Stimulated activated effector memory CD8-positive, alpha-beta T cell treated with anti-CD3 and anti-CD28 coated beads, Interleukin-12 subunit alpha, Interleukin-12 subunit beta, amount 100 ng/mL, for 72 hours (primary cell): ENCODE measurements at regions not wholly inside any gene's neighbourhood (a gene's known extent, or its start where the extent isn't known, plus 50 kb on each side); places are given as distances from the start of the nearest gene placed in this dataset.
A peak's percentile ranks its signal among the peaks of the same experiment; 100 is the strongest.

ENCODE experiments used
- ATAC-seq: fragments of 150-1000 bp; cut with Tn5 transposase; 2 replicates; pipeline ENCODE4 v1.10.0; 2021
- DNase-seq, 2 donors: peaks; one replicate each; pipeline ENCODE4 v3.0.0; 2021 to 2022; ENCODE audit warnings: low spot score in 2 of 2
- H3K27ac Mint-ChIP-seq: one replicate; pipeline ENCODE4 v1.8.0; 2022; ENCODE audit warnings: mild to moderate bottlenecking, mixed read lengths
- H3K36me3 Mint-ChIP-seq: one replicate; pipeline ENCODE4 v1.8.0; 2022; ENCODE audit warnings: mild to moderate bottlenecking, mixed read lengths
- H3K4me1 Mint-ChIP-seq: one replicate; pipeline ENCODE4 v1.8.0; 2022; ENCODE audit warnings: mixed read lengths
- H3K4me3 Mint-ChIP-seq: one replicate; pipeline ENCODE4 v1.8.0; 2022; ENCODE audit warnings: mild to moderate bottlenecking, mixed read lengths
- H3K9me3 Mint-ChIP-seq: one replicate; pipeline ENCODE4 v1.8.0; 2022; ENCODE audit warnings: mixed read lengths

DNA sequence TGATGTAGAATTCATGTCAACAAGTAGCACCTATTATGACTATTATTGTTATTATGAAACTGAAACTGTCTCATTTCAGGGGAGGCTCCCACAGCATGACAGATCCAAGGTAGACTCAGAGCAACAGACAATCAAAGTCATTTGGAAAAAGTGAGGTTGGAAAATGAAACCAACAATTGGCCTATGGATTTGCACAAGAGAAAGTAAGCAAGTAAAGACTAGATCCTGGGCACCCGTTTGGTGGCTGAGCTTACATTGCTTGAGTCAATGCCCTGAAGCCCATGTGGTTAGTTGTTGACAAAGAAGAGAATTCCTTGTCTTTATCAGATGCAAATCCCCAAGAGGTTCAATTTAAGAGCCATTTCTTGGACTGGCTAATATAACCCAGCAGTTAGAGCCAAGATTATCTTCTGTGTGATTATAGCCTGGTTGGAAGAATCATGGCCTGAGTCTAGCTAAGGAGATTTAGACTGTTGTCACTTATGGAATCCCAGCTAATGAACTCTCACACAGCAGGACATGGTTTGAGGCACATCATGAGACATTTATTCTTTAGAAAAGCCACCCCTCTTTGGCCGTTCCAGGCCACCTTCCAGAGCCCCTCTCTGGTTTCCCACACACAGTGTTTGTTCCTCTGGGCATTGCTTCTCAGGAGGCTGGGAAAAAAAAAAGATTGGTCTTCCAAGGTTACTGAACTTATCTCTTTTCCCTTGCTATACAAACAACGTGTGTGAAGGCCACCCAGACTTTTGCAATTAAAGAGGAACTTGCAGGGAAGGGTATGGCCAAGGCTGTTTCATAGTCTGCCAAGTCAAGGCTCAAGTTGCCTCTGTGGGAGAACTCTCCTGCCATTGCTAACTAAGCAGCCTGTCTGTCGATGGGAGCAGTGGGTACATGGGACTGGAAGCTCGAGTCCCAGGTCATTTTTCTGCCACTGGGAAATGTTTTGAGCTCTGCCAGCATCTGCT lies 399.5 kb downstream of the ENC1 start:
- Mint-ChIP-seq H3K4me3 (no peak overlapping the region), H3K27ac (no peak overlapping the region), H3K36me3 (no peaks in the 10 kb centered on the region), H3K9me3 (peaks cover 5% of the 10 kb centered on the region), H3K4me1 (no peaks in the 10 kb centered on the region)
- no peak for DNase-seq
- ATAC-seq, result peak; percentile 51

GRCh38 chr5:74239261-74239660 lies 401.3 kb downstream of the ENC1 start:
- no peaks in the 10 kb centered on the region for H3K4me1 Mint-ChIP-seq
- ATAC-seq, result no peak
- DNase-seq, result no peak
- H3K27ac Mint-ChIP-seq, result no peak overlapping the region
- H3K9me3 Mint-ChIP-seq, result peaks cover 5% of the 10 kb centered on the region
- H3K36me3 Mint-ChIP-seq, result no peaks in the 10 kb centered on the region
- no peak overlapping the region for H3K4me3 Mint-ChIP-seq

DNA sequence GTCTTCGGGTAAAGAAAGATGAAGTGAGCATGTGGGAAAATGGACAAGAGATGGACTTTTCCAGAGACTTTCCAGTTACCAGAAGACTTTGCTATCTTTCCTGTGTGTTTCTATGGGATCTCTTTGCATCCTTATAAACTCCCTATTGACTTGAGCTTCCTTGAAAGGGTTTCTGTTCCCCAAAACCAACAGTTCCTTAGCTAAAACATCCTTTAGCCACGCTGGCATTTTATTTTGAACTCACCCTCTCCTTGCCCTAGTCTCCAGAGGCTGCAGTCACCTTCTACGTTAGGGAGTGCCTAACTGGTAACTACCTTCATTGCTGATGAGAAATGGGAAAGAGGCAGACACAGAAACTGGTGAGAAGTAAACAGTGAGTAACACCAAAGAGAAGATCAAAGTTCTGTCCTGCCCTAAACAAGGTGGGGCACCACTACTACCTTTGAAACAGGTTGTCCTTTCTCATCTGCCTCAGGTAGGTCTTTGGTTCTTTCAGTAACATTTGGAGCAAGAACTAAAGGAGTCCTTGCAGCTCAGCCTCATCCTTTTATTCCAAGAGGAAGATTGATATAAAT lies 402.9 kb downstream of the ENC1 start:
- H3K4me3 Mint-ChIP-seq, result no peak overlapping the region
- ATAC-seq, result no peak
- no peak for DNase-seq
- no peak overlapping the region for H3K27ac Mint-ChIP-seq
- H3K4me1 Mint-ChIP-seq, result no peaks in the 10 kb centered on the region
- no peaks in the 10 kb centered on the region for H3K36me3 Mint-ChIP-seq
- peaks cover 5% of the 10 kb centered on the region for H3K9me3 Mint-ChIP-seq

DNA sequence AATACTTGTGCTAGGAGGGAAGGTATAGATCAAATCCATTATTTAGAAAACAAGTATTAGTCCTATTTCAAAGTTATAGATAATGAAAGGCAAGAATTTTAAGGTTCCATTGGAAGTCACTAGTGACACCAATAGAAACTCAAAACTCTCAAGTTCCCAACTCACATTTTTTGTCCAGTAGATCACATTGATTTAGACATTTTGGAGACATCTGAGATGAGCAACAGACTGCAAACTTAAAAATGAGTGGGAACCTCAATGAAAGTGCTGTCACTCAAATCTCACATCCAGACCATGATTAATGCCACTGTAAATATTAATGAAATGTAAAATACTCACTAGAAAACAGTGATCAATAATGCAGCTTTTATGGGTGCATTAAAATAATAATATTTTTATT lies 405.0 kb downstream of the ENC1 start:
- Mint-ChIP-seq H3K9me3 (peaks cover 5% of the 10 kb centered on the region), H3K4me1 (no peaks in the 10 kb centered on the region), H3K4me3 (no peak overlapping the region), H3K36me3 (no peaks in the 10 kb centered on the region), H3K27ac (no peak overlapping the region)
- ATAC-seq (no peak), DNase-seq (no peak)

DNA sequence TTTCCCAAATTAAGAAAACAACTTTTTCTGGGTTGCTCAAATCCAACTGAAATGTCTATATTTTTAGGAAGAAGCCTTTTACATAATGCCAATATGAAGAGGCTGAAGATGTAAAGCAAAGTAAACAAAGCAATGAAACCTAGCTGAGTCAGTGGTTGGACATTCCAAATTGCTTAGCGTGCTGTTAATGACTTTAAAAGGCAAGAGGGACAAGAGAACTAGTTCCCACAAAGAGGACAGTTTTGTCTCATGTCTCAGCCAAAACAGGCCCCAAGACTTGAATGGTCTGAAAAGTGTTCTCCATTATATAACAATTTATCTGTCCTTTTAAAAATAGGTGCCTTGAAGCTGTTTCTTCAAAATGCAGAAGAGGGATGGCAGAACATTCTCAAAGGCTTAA lies 407.0 kb downstream of the ENC1 start:
- no peak for DNase-seq
- Mint-ChIP-seq H3K4me1 (no peaks in the 10 kb centered on the region), H3K9me3 (peaks cover 4% of the 10 kb centered on the region), H3K27ac (no peak overlapping the region), H3K36me3 (no peaks in the 10 kb centered on the region), H3K4me3 (no peak overlapping the region)
- ATAC-seq, result no peak

DNA sequence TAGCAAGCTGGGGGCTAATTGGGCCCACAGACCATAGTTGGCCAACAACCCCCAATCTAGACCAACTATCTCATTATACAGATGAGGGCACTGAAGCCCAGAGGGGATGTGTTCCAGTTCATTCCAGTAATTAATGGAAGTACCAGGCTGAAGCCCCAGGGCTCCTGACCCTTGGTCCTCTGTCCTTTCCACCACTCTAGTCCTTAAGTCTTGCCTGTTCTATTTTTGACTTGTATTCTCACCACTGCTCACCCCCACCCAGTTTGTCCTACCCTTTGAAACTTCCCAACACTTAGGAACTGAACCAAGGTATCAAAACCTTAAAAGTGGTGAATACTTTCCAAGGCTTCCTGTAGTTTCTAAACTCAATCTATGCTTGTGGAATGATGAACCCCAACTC lies 407.4 kb downstream of the ENC1 start:
- no peak overlapping the region for H3K4me3 Mint-ChIP-seq
- H3K27ac Mint-ChIP-seq, result no peak overlapping the region
- no peaks in the 10 kb centered on the region for H3K36me3 Mint-ChIP-seq
- no peaks in the 10 kb centered on the region for H3K4me1 Mint-ChIP-seq
- ATAC-seq (no peak), DNase-seq (no peak)
- no peaks in the 10 kb centered on the region for H3K9me3 Mint-ChIP-seq

DNA sequence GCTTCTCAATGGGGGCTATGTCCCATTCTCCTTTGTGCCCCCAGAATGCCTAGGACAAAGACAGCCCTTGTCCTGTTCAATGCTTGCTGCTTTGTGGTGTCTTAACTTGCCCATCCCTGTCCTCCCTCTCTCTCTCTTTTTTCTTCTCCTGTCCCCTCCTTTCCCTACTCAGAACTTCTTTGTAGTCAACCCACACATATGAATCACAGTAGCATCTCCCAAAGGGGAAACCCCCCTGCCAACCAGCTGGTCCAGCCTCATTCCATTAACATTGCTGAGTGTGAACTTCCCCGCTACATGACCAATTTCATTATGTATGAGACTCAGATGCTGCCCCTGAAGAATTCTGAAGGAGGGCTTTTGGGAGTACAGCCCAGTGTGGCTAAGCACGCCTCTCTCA lies 408.3 kb downstream of the ENC1 start:
- peak; percentile 45 for ATAC-seq
- no peak for DNase-seq
- Mint-ChIP-seq H3K27ac (no peak overlapping the region), H3K9me3 (no peaks in the 10 kb centered on the region), H3K4me3 (no peak overlapping the region), H3K4me1 (no peaks in the 10 kb centered on the region), H3K36me3 (no peaks in the 10 kb centered on the region)

GRCh38 chr5:74231697-74232096 lies 408.8 kb downstream of the ENC1 start:
- no peaks in the 10 kb centered on the region for H3K9me3 Mint-ChIP-seq
- H3K36me3 Mint-ChIP-seq, result no peaks in the 10 kb centered on the region
- ATAC-seq (peak; percentile 24), DNase-seq (no peak)
- H3K4me1 Mint-ChIP-seq, result no peaks in the 10 kb centered on the region
- no peak overlapping the region for H3K4me3 Mint-ChIP-seq
- H3K27ac Mint-ChIP-seq, result no peak overlapping the region

- H3K36me3 Mint-ChIP-seq, result no peaks in the 10 kb centered on the region
- no peak overlapping the region for H3K4me3 Mint-ChIP-seq
- no peaks in the 10 kb centered on the region for H3K4me1 Mint-ChIP-seq
- ATAC-seq (no peak), DNase-seq (no peak)
- no peaks in the 10 kb centered on the region for H3K9me3 Mint-ChIP-seq
- H3K27ac Mint-ChIP-seq, result no peak overlapping the region
These were observed 413.6 kb downstream of the ENC1 start for GRCh38 chr5:74226716-74227485.

DNA sequence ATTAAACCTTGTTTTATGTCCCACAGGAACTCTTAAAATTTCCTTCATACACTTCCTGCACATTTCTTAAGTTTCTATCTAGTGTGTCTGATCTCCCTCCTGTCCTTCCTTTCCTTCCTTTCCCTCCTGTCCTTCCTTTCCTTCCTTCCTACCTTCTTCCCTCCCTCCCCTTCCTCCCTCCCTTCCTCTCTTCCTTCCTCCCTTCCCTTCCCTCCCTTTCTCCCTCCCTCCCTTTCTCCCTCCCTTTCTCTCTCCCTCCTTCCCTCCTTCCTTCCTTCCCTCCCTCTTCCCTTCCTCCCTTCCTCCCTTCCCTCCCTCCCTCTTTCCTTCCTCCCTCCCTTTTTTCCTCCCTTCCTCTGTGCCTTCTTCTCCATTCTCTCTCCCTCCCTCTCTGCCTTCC lies 414.9 kb downstream of the ENC1 start:
- Mint-ChIP-seq H3K9me3 (no peaks in the 10 kb centered on the region), H3K4me3 (no peak overlapping the region), H3K4me1 (no peaks in the 10 kb centered on the region), H3K27ac (no peak overlapping the region), H3K36me3 (no peaks in the 10 kb centered on the region)
- ATAC-seq (no peak), DNase-seq (no peak)

DNA sequence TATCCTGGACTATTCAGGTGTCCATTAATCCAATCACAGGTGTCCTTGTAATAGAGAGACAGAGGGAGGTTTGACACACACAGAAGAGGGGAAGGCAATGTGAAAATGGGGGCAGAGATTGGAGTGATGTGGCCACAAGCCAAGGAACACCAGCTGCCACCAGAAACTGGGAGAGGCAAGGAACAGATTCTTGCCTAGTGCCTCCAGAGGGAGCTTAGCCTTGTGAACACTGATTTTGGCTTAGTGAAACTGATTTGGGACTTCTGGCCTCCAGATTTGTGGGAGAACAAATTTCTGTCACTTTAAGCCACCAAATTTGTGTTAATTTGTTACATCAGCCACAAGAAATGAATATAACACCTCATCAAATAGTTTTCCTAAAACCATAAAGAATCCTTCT lies 416.2 kb downstream of the ENC1 start:
- ATAC-seq (no peak), DNase-seq (no peak)
- H3K4me3 Mint-ChIP-seq, result no peak overlapping the region
- H3K4me1 Mint-ChIP-seq, result no peaks in the 10 kb centered on the region
- H3K9me3 Mint-ChIP-seq, result no peaks in the 10 kb centered on the region
- no peak overlapping the region for H3K27ac Mint-ChIP-seq
- H3K36me3 Mint-ChIP-seq, result no peaks in the 10 kb centered on the region

DNA sequence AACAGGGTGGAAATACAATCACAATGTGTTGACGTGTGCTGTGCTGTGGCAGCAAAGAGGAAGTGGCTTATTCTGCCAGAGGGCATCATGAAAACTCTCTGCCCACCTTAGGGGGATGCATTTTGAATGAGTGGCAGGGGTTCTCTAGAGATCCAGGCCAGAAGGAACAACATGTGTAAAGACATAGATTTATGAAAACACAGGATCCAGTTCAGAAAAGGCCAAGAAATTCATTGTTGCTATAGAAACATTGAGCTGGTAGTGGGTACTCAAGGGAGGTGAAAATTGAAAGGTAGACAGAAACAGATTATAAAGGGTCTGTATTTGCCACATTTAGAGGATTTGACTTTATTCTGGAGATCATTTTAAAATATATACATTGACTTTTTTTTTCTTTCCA lies 417.7 kb downstream of the ENC1 start:
- H3K27ac Mint-ChIP-seq, result no peak overlapping the region
- no peaks in the 10 kb centered on the region for H3K9me3 Mint-ChIP-seq
- DNase-seq (no peak), ATAC-seq (no peak)
- H3K36me3 Mint-ChIP-seq, result no peaks in the 10 kb centered on the region
- H3K4me3 Mint-ChIP-seq, result no peak overlapping the region
- no peaks in the 10 kb centered on the region for H3K4me1 Mint-ChIP-seq

- no peaks in the 10 kb centered on the region for H3K36me3 Mint-ChIP-seq
- H3K27ac Mint-ChIP-seq, result no peak overlapping the region
- no peaks in the 10 kb centered on the region for H3K9me3 Mint-ChIP-seq
- no peak for DNase-seq
- no peak for ATAC-seq
- no peaks in the 10 kb centered on the region for H3K4me1 Mint-ChIP-seq
- H3K4me3 Mint-ChIP-seq, result no peak overlapping the region
These were observed 419.1 kb downstream of the ENC1 start for GRCh38 chr5:74221413-74221812.

- no peaks in the 10 kb centered on the region for H3K36me3 Mint-ChIP-seq
- no peak for ATAC-seq
- H3K4me3 Mint-ChIP-seq, result no peak overlapping the region
These were observed 424.5 kb downstream of the ENC1 start for GRCh38 chr5:74216012-74216411.

DNA sequence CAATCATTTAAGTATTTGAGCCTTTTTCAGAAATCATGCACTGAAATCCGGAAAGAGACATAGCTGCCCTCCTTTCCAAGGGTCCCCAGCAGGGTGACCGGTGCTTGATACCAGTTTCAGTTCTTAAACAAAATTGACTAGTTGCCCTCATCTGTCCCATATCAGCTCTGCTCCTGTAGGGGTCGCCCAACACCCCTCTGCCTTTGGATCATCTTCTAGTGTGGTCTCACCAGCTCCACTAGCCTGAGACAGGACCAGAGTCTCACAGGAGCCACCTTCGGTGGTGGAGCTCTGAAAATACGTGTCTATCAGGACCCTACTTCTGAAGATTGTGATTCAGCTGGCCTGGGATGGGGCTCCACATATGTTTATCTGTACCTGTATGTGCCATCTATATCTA lies 428.2 kb downstream of the ENC1 start:
- ATAC-seq (no peak), DNase-seq (no peak)
- Mint-ChIP-seq H3K27ac (no peak overlapping the region), H3K36me3 (no peaks in the 10 kb centered on the region), H3K4me1 (no peaks in the 10 kb centered on the region), H3K9me3 (no peaks in the 10 kb centered on the region), H3K4me3 (no peak overlapping the region)

More at GRCh38 chr5:74216012-74216411, 424.5 kb downstream of the ENC1 start:
- H3K9me3 Mint-ChIP-seq, result no peaks in the 10 kb centered on the region
- H3K4me1 Mint-ChIP-seq, result no peaks in the 10 kb centered on the region
- DNase-seq, result no peak
- H3K27ac Mint-ChIP-seq, result no peak overlapping the region

DNA sequence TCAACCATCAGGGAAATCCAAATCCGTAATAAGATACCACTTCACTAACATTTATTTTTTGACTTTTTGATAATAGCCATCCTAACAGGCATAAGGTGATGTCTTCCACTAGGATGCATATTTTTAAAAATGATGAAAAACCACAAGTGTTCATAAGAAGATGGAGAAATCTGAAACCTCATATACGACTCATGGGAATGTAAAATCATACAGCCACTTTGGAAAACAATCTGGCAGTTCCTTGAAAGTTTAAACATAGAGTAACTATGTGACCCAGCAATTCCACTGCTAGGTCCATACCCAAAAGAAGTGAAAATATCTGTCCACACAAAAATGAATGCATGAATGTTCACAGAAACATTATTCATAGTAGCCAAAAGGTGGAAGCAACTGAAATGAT lies 431.0 kb downstream of the ENC1 start:
- Mint-ChIP-seq H3K4me3 (no peak overlapping the region), H3K27ac (no peak overlapping the region), H3K36me3 (no peaks in the 10 kb centered on the region), H3K4me1 (no peaks in the 10 kb centered on the region), H3K9me3 (no peaks in the 10 kb centered on the region)
- DNase-seq (no peak), ATAC-seq (no peak)
